Globus pallidus (tissue), 1 donor: ENCODE measurements at regions not wholly inside any gene's neighbourhood (a gene's known extent, or its start where the extent isn't known, plus 50 kb on each side); places are given as distances from the start of the nearest gene placed in this dataset.
"Not testable (repeated sequence)": the region's sequence is repeated elsewhere in the genome, so short reads cannot be mapped to it uniquely, and the experiment has no call there.

Experiments used
- DNase-seq: peaks from one replicate; pipeline ENCODE4 v3.0.0-alpha.2; 2015; ENCODE audit warnings: low spot score

DNA sequence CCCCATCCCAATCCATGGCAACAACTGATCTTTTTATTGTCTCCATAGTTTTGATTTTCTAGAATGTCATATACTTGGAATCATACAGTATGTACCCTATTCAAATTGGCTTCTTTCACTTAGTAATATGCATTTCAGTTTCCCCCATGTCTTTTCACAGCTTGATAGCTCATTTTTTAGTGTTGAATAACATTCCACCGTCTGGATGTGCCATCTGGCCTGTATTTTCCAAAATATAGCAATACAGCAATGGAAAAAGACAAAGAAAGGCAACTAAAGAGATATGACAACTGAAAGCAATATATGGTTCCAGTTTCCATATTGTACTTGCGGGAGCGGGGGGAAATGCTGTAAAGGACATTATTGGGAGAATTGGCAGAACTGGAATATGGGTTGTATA is 166.4 kb upstream of the NT5E start:
- no peak for DNase-seq

GRCh38 chr6:85278466-85279035 is 171.3 kb upstream of the NT5E start:
- no peak for DNase-seq

- not testable (repeated sequence) for DNase-seq
Observed at GRCh38 chr6:85276026-85276425, 173.9 kb upstream of the NT5E start.

DNA sequence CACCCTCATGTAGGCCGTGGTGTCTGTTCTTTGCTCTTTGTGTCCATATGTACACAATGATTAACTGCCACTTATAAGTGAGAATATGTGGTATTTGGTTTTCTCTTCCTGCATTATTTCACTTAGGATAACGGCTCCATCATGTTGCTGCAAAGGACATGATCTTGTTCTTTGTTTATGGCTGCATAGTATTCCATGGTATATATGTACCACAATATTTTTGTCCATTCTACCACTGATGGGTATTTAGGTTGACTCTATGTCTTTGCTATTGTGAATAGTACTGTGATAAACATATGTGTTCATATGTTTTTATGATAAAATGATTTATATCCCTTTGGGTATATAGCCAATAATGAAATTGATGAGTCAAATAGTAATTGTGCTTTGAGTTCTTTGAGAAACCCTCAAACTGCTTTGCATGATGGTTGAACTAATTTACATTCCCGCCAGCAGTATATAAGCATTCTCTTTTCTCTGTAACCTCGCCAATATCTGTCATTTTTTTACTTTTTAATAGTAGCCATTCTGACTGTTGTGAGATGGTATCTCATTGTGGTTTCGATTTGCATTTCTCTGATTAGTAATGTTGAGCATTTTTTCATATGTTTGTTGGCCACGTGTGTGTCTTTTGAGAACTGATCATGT is 174.4 kb upstream of the NT5E start:
- DNase-seq, result no peak

DNA sequence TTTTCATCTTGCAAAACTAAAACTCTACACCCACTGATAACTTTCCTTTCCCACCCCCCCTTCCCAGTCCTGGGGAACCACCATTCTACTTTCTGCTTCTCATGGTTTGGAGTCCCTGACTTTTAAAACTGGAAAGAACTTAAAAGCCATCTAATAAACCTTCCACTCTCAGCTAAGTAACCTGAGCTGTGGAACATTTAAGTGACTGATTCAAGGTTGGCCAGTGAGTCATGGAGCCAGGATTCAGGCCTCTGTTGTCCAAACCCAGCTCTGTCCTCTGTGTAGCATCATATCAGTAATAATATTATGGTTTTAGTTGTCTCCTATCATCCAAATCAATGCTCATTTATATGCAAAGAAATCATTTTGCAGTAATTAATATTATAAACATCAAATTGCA is 176.0 kb upstream of the NT5E start:
- no peak for DNase-seq

- no peak for DNase-seq
Observed at GRCh38 chr6:85273046-85273445, 176.8 kb upstream of the NT5E start.

GRCh38 chr6:85272592-85272991 is 177.3 kb upstream of the NT5E start:
- no peak for DNase-seq

DNA sequence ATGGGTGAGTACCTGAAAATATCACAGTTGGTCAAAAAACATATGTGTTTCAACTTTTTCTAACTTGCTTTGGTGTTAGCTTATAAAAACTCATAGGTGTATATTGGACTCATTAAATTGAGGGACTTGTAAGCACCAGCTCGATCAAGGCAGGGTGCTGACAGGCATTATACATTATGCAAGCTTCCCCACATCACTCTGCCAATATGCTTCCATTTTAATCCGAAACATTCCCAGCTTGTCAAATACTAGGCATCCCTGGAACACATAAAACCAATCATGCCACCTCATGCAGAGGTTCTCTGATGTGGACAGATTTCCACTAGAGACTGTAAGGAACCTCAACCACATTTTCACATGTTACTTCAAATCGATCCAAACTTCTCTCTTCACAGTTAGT is 187.3 kb upstream of the NT5E start:
- DNase-seq, result no peak

DNA sequence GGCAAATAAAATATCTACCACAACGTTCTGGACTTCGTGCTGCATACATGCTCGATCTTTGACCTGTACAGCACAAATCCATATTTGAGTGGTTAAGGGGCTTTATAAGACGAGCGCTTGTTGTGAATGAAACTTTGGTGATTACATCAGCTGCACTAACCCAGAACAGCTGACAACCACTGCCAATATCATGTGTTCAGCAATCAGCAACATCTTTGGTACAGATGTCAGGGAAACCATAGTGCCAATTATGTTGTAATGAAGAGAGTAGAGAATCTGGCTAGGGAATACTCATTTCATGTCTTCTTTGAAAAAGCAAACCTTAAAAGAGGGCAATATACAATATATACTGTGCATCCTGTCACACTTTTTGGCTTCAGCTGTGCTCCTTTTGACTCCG is 188.6 kb upstream of the NT5E start:
- no peak for DNase-seq

DNA sequence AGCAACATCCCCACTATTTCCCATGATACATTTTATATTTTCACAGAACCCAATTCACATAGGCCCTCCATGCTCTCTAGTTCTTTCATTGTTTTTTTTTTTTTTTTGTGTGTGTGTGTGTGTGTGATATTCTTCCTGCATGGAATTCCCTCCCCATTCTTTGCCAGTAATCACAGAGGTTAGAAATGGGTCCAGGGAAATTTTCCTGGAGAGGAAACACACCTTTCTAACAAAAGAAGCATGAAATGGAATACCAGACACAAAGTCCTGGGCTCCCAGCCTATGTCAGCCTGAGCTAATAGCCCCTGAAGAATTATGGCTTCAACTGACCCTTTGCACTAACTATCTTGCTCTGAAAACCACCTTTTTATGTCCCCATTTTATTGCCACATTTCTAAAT is 194.2 kb upstream of the NT5E start:
- no peak for DNase-seq

DNA sequence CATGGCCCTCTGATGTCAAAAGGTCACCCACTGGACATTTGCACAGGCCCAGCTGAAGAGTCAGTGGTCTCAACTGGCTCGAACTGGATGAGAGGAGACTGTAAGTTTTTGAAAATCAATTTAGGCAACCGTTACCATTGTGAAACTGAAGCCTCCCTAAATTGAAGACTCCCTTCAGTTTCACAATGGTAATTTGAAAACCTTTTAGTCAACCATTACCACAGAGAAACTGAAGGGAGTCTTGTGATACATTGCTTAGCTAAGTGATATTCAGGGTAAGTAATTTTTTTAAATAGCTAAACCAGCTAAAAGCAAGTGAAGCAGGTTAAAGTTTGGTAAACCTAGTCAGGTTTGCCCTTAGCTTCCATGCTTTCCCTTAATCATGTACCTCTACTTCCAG is 197.3 kb upstream of the NT5E start:
- no peak for DNase-seq

- DNase-seq, result no peak
Observed at GRCh38 chr6:85252085-85252484, 197.8 kb upstream of the NT5E start.

GRCh38 chr6:85251300-85251699 is 198.6 kb upstream of the NT5E start:
- no peak for DNase-seq

DNA sequence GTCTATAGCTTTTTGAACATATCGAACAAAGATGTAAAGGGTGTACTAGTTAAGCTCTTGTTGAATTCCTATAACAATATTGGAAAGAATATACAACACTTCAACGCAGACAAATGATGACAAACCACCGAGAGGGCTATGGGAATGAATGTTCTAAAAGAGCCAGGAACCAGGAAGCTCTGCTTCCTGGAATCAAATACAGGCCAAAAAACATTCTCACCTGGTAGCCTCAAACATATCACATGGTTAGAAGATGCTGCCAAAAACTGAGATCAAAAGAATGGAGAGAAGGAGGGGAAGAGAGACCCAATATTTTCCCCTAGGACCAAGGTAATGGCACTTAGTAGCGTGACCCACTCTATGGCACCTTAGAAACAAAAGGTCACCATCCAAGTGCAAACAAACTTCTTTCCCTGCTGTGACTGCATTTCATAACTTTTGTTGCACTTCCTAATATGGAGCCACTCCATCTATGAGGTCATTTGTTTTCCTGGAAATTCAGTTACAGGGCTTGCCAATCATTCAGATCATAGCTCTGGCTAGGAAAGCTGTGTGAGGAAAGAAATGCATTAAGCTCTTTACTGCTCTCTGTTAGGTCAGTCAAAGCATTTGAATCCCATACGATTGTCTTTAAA is 199.2 kb upstream of the NT5E start:
- no peak for DNase-seq

GRCh38 chr6:85245004-85245403 is 204.9 kb upstream of the NT5E start:
- no peak for DNase-seq

- no peak for DNase-seq
Observed at GRCh38 chr6:85241498-85242052, 208.3 kb upstream of the NT5E start.

GRCh38 chr6:85240787-85241385 is 209.0 kb upstream of the NT5E start:
- DNase-seq, result no peak

- no peak for DNase-seq
Observed at GRCh38 chr6:85237478-85237877, 212.4 kb upstream of the NT5E start.

GRCh38 chr6:85236636-85237035 is 213.2 kb upstream of the NT5E start:
- DNase-seq, result no peak

DNA sequence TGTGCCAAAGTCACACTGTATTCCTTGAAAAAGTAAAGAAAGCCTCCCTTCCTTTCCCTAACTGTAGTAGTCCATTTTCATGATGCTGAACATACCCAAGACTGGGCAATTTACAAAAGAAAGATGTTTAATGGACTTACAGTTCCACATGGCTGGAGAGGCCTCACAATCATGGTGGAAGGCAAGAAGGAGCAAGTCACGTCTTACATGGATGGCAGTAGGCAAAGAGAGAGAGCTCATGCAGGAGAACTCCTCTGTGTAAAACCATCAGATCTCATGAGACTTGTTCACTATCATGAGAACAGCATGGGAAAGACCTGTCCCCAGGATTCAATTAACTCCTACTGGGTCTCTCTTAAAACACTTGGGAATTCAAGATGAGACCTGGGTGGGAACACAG is 222.5 kb upstream of the NT5E start:
- DNase-seq, result not testable (repeated sequence)

DNA sequence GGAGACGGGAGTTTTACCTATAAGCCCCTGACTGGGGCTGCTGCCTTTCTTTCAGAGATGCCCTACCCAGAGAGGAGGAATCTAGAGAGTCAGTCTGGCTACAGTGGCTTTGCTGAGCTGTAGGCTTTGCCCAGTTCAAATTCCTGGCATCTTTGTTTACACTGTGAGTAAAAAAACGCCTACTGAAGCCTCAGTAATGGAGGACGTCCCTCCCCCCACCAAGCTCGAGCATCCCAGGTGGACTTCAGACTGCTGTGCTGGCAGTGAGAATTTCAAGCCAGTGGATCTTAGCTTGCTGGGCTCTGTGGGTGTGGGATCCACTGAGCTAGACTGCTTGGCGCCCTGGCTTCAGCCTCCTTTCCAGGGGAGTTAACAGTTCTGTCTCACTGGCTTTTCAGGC is 237.1 kb upstream of the NT5E start:
- not testable (repeated sequence) for DNase-seq

- no peak for DNase-seq
Observed at GRCh38 chr6:85195243-85195642, 254.6 kb upstream of the NT5E start.

GRCh38 chr6:85193339-85193738 is 256.5 kb upstream of the NT5E start:
- no peak for DNase-seq
